EH (cell line): ENCODE measurements at regions not wholly inside any gene's neighbourhood (a gene's known extent, or its start where the extent isn't known, plus 50 kb on each side); places are given as distances from the start of the nearest gene placed in this dataset.
"Not testable (repeated sequence)": the region's sequence is repeated elsewhere in the genome, so short reads cannot be mapped to it uniquely, and the experiment has no call there.

ENCODE experiments used
- DNase-seq: peaks from one replicate; pipeline ENCODE4 v3.0.0-alpha.2; 2015; ENCODE audit warnings: low read depth

- DNase-seq, result no peak
Measured at GRCh38 chr10:60513281-60513680, 123.6 kb upstream of the ANK3 start.

GRCh38 chr10:60511477-60512229, 122.0 kb upstream of the ANK3 start:
- DNase-seq, result no peak

- DNase-seq, result no peak
Measured at GRCh38 chr10:60508831-60509230, 119.2 kb upstream of the ANK3 start.

- no peak for DNase-seq
Measured at GRCh38 chr10:60508037-60508436, 118.4 kb upstream of the ANK3 start.

- no peak for DNase-seq
Measured at GRCh38 chr10:60502621-60503020, 112.9 kb upstream of the ANK3 start.

GRCh38 chr10:60498985-60499384, 109.3 kb upstream of the ANK3 start:
- DNase-seq, result no peak

- DNase-seq, result no peak
Measured at GRCh38 chr10:60497364-60497763, 107.7 kb upstream of the ANK3 start.

- no peak for DNase-seq
Measured at GRCh38 chr10:60496181-60496580, 106.5 kb upstream of the ANK3 start.

- peak; percentile 3 for DNase-seq
Measured at GRCh38 chr10:60495338-60496055, 105.8 kb upstream of the ANK3 start.

- DNase-seq, result no peak
Measured at GRCh38 chr10:60494774-60495173, 105.1 kb upstream of the ANK3 start.

GRCh38 chr10:60491162-60491561, 101.5 kb upstream of the ANK3 start:
- DNase-seq, result no peak

- DNase-seq, result peak; percentile 23
Measured at GRCh38 chr10:60490013-60490412, 100.3 kb upstream of the ANK3 start.

- DNase-seq, result no peak
Measured at GRCh38 chr10:60488111-60488669, 98.5 kb upstream of the ANK3 start.

GRCh38 chr10:60487543-60487942, 97.9 kb upstream of the ANK3 start:
- DNase-seq, result no peak

- no peak for DNase-seq
Measured at GRCh38 chr10:60485025-60485424, 95.3 kb upstream of the ANK3 start.

GRCh38 chr10:60480865-60481563, 91.3 kb upstream of the ANK3 start:
- DNase-seq, result peak; percentile 82

- DNase-seq, result no peak
Measured at GRCh38 chr10:60479305-60480020, 89.8 kb upstream of the ANK3 start.

- DNase-seq, result no peak
Measured at GRCh38 chr10:60476451-60476850, 86.8 kb upstream of the ANK3 start.

- DNase-seq, result no peak
Measured at GRCh38 chr10:60473557-60473956, 83.9 kb upstream of the ANK3 start.

GRCh38 chr10:60470091-60470490, 80.4 kb upstream of the ANK3 start:
- no peak for DNase-seq

GRCh38 chr10:60469147-60469546, 79.5 kb upstream of the ANK3 start:
- DNase-seq, result not testable (repeated sequence)

GRCh38 chr10:60467202-60467546, 77.5 kb upstream of the ANK3 start:
- no peak for DNase-seq
